Gastroesophageal sphincter (tissue), 3 donors: ENCODE measurements at regions not wholly inside any gene's neighbourhood (a gene's known extent, or its start where the extent isn't known, plus 50 kb on each side); places are given as distances from the start of the nearest gene placed in this dataset.

Experiments
- POLR2A ChIP-seq, 2 donors: fragments of 450-650 bp; IDR thresholded peaks; one replicate each; pipeline ENCODE4 v1.6.1; 2017; ENCODE audit warnings: antibody characterized with exemption in 2 of 2, mild to moderate bottlenecking in 2 of 2, moderate library complexity in 1 of 2
- POLR2AphosphoS5 ChIP-seq: sonication (generic); formaldehyde crosslinking; IDR thresholded peaks from one replicate; pipeline ENCODE4 v1.6.1; 2017; ENCODE audit warnings: antibody characterized with exemption
- TF ChIP-seq, protein P1 (sequence below), 4 experiments: fragments of 200-600 bp in 2 of 4; fragments of 450-650 bp in 2 of 4; sonication (generic) in 1 of 4; IDR thresholded peaks; one replicate each; pipeline ENCODE4 v1.5.1; 2017 to 2019; ENCODE audit warnings: antibody characterized with exemption in 4 of 4, mild to moderate bottlenecking in 2 of 4, moderate library complexity in 2 of 4

DNA sequence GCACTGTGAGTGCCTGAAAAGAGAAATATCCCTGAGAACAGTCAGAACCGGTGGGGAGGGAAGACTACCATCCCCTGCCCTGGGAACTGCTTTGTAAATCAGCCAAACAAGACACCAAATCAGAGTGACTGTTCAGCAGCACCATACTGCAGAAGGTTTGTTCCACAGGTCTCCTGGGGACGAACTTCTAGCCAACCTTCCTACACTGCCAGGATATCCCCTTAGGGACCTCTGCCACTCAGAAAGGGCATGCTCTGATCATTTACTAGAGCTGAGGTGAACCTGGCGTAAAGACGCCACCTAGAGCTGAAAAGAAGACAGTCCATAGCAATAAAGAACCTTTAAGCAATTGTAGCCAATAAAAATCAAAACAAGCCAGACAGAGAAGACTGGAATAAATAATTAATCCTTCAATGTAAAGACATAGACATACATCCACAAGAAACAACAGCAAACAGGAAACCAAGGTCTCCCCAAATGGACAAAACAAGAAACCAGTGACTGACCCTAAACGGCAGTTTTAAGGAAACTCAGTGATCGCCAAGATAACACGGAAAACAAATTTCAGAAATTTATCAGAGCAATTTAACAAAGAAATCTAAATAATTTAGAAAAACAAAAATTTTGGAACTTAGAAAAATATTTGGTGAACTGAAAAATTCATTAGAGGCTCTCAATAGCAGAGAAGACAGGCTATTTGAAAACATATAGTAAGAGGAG lies 228.1 kb upstream of the AMIGO2 start:
- TF ChIP-seq, protein P1, sequence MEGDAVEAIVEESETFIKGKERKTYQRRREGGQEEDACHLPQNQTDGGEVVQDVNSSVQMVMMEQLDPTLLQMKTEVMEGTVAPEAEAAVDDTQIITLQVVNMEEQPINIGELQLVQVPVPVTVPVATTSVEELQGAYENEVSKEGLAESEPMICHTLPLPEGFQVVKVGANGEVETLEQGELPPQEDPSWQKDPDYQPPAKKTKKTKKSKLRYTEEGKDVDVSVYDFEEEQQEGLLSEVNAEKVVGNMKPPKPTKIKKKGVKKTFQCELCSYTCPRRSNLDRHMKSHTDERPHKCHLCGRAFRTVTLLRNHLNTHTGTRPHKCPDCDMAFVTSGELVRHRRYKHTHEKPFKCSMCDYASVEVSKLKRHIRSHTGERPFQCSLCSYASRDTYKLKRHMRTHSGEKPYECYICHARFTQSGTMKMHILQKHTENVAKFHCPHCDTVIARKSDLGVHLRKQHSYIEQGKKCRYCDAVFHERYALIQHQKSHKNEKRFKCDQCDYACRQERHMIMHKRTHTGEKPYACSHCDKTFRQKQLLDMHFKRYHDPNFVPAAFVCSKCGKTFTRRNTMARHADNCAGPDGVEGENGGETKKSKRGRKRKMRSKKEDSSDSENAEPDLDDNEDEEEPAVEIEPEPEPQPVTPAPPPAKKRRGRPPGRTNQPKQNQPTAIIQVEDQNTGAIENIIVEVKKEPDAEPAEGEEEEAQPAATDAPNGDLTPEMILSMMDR (IDR thresholded peaks at IDR 0.05): peak in 3 of 4 experiments; percentile 16 to 53 (median 53)
- TF ChIP-seq POLR2AphosphoS5: no peak
- no peak for TF ChIP-seq POLR2A (IDR thresholded peaks at IDR 0.05)
